ENCODE measurements at regions not wholly inside any gene's neighbourhood (a gene's known extent, or its start where the extent isn't known, plus 50 kb on each side); places are given as distances from the start of the nearest gene placed in this dataset.

GRCh38 chr2:66275984-66276383, 158.9 kb upstream of the MEIS1 start:
- no peak for TF ChIP-seq EZH2 (IDR thresholded peaks at IDR 0.05; ENCODE audit: insufficient read depth, low read length)
- TF ChIP-seq, protein P1, sequence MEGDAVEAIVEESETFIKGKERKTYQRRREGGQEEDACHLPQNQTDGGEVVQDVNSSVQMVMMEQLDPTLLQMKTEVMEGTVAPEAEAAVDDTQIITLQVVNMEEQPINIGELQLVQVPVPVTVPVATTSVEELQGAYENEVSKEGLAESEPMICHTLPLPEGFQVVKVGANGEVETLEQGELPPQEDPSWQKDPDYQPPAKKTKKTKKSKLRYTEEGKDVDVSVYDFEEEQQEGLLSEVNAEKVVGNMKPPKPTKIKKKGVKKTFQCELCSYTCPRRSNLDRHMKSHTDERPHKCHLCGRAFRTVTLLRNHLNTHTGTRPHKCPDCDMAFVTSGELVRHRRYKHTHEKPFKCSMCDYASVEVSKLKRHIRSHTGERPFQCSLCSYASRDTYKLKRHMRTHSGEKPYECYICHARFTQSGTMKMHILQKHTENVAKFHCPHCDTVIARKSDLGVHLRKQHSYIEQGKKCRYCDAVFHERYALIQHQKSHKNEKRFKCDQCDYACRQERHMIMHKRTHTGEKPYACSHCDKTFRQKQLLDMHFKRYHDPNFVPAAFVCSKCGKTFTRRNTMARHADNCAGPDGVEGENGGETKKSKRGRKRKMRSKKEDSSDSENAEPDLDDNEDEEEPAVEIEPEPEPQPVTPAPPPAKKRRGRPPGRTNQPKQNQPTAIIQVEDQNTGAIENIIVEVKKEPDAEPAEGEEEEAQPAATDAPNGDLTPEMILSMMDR (IDR thresholded peaks at IDR 0.05; ENCODE audit: insufficient read depth, low read depth, low read length), result no peak
- H3K36me3 ChIP-seq (ENCODE audit: insufficient read depth, low read length), result no peaks in the 10 kb centered on the region
- Mint-ChIP-seq H3K4me1 (ENCODE audit: low read depth, unreplicated experiment) (no peaks in the 10 kb centered on the region), H3K36me3 (ENCODE audit: low read depth, unreplicated experiment) (no peaks in the 10 kb centered on the region), H3K27ac (ENCODE audit: unreplicated experiment) (no peak overlapping the region), H3K4me3 (ENCODE audit: unreplicated experiment) (no peak overlapping the region), H3K9me3 (ENCODE audit: unreplicated experiment) (no peaks in the 10 kb centered on the region), H3K27me3 (ENCODE audit: low read depth, unreplicated experiment) (no peaks in the 10 kb centered on the region)
- no peaks in the 10 kb centered on the region for H3K79me2 ChIP-seq (ENCODE audit: insufficient read depth, low read length)
- no peak overlapping the region for H3K4me2 ChIP-seq (ENCODE audit: low read length)
- H2AFZ ChIP-seq (ENCODE audit: low read depth, low read length), result no peak overlapping the region
- no peak overlapping the region for H3K9ac ChIP-seq (ENCODE audit: low read length)
- no peaks in the 10 kb centered on the region for H3K27me3 ChIP-seq (ENCODE audit: insufficient read depth, low read length)
- H3K9me3 ChIP-seq (ENCODE audit: insufficient read depth, low read depth, low read length), result no peaks in the 10 kb centered on the region
- FAIRE-seq, result no peak
- H3K4me3 ChIP-seq (ENCODE audit: insufficient read depth, low read depth, low read length), result no peak overlapping the region
- DNase-seq (ENCODE audit: low read depth), result no peak
- no peaks in the 10 kb centered on the region for H3K4me1 ChIP-seq (ENCODE audit: insufficient read depth, low read length)
- no peak overlapping the region for H3K27ac ChIP-seq (ENCODE audit: low read depth, low read length)
- no peaks in the 10 kb centered on the region for H4K20me1 ChIP-seq (ENCODE audit: insufficient read depth, low read length)

GRCh38 chr2:66273933-66274490, 160.9 kb upstream of the MEIS1 start:
- DNase-seq (ENCODE audit: low read depth), result no peak
- Mint-ChIP-seq H3K36me3 (ENCODE audit: low read depth, unreplicated experiment) (no peaks in the 10 kb centered on the region), H3K27me3 (ENCODE audit: low read depth, unreplicated experiment) (no peaks in the 10 kb centered on the region), H3K27ac (ENCODE audit: unreplicated experiment) (no peak overlapping the region), H3K9me3 (ENCODE audit: unreplicated experiment) (no peaks in the 10 kb centered on the region), H3K4me1 (ENCODE audit: low read depth, unreplicated experiment) (no peaks in the 10 kb centered on the region), H3K4me3 (ENCODE audit: unreplicated experiment) (no peak overlapping the region)
- H3K36me3 ChIP-seq (ENCODE audit: insufficient read depth, low read length), result no peaks in the 10 kb centered on the region
- H3K79me2 ChIP-seq (ENCODE audit: insufficient read depth, low read length), result no peaks in the 10 kb centered on the region
- FAIRE-seq, result no peak
- no peaks in the 10 kb centered on the region for H3K27me3 ChIP-seq (ENCODE audit: insufficient read depth, low read length)
- H2AFZ ChIP-seq (ENCODE audit: low read depth, low read length), result no peak overlapping the region
- H3K4me1 ChIP-seq (ENCODE audit: insufficient read depth, low read length), result no peaks in the 10 kb centered on the region
- no peak overlapping the region for H3K4me2 ChIP-seq (ENCODE audit: low read length)
- TF ChIP-seq EZH2 (IDR thresholded peaks at IDR 0.05; ENCODE audit: insufficient read depth, low read length), result no peak
- TF ChIP-seq, protein P1 (IDR thresholded peaks at IDR 0.05; ENCODE audit: insufficient read depth, low read depth, low read length), result no peak
- H3K9me3 ChIP-seq (ENCODE audit: insufficient read depth, low read depth, low read length), result no peaks in the 10 kb centered on the region
- H3K27ac ChIP-seq (ENCODE audit: low read depth, low read length), result no peak overlapping the region
- no peak overlapping the region for H3K4me3 ChIP-seq (ENCODE audit: insufficient read depth, low read depth, low read length)
- no peak overlapping the region for H3K9ac ChIP-seq (ENCODE audit: low read length)
- H4K20me1 ChIP-seq (ENCODE audit: insufficient read depth, low read length), result no peaks in the 10 kb centered on the region

DNA sequence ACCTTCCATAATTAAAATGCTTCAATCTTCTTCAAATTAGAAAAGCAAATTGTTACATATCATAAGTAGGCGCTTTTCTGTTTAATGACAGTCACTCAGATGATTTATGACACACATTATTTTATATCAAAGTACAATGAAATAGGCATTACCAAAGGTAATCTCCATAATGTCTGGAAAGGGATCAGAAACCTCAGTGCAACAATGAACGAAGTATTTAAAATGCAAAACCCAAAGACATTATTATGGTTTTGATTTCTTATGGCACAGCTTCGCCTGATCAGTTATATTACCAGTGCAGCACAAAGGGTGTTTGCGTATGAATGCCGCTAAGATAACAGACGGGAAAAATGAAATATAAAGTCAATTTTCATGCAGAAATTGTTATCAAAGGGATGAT, 162.2 kb upstream of the MEIS1 start:
- no peak for FAIRE-seq
- no peaks in the 10 kb centered on the region for H3K36me3 Mint-ChIP-seq (ENCODE audit: low read depth, unreplicated experiment)
- Histone ChIP-seq H3K36me3 (ENCODE audit: insufficient read depth, low read length) (no peaks in the 10 kb centered on the region), H2AFZ (ENCODE audit: low read depth, low read length) (no peak overlapping the region), H3K4me3 (ENCODE audit: insufficient read depth, low read depth, low read length) (no peak overlapping the region), H3K4me2 (ENCODE audit: low read length) (no peak overlapping the region), H3K4me1 (ENCODE audit: insufficient read depth, low read length) (no peaks in the 10 kb centered on the region), H3K9me3 (ENCODE audit: insufficient read depth, low read depth, low read length) (no peaks in the 10 kb centered on the region), H4K20me1 (ENCODE audit: insufficient read depth, low read length) (no peaks in the 10 kb centered on the region), H3K27me3 (ENCODE audit: insufficient read depth, low read length) (no peaks in the 10 kb centered on the region), H3K79me2 (ENCODE audit: insufficient read depth, low read length) (no peaks in the 10 kb centered on the region), H3K27ac (ENCODE audit: low read depth, low read length) (no peak overlapping the region), H3K9ac (ENCODE audit: low read length) (no peak overlapping the region)
- H3K4me3 Mint-ChIP-seq (ENCODE audit: unreplicated experiment), result no peak overlapping the region
- H3K27me3 Mint-ChIP-seq (ENCODE audit: low read depth, unreplicated experiment), result no peaks in the 10 kb centered on the region
- H3K4me1 Mint-ChIP-seq (ENCODE audit: low read depth, unreplicated experiment), result no peaks in the 10 kb centered on the region
- no peak for DNase-seq (ENCODE audit: low read depth)
- no peaks in the 10 kb centered on the region for H3K9me3 Mint-ChIP-seq (ENCODE audit: unreplicated experiment)
- no peak overlapping the region for H3K27ac Mint-ChIP-seq (ENCODE audit: unreplicated experiment)
- no peak for TF ChIP-seq EZH2 (IDR thresholded peaks at IDR 0.05; ENCODE audit: insufficient read depth, low read length)
- TF ChIP-seq, protein P1 (IDR thresholded peaks at IDR 0.05; ENCODE audit: insufficient read depth, low read depth, low read length), result no peak
